ENCODE measurements at regions not wholly inside any gene's neighbourhood (a gene's known extent, or its start where the extent isn't known, plus 50 kb on each side); places are given as distances from the start of the nearest gene placed in this dataset.
"Not testable (repeated sequence)": the region's sequence is repeated elsewhere in the genome, so short reads cannot be mapped to it uniquely, and the experiment has no call there.

DNA sequence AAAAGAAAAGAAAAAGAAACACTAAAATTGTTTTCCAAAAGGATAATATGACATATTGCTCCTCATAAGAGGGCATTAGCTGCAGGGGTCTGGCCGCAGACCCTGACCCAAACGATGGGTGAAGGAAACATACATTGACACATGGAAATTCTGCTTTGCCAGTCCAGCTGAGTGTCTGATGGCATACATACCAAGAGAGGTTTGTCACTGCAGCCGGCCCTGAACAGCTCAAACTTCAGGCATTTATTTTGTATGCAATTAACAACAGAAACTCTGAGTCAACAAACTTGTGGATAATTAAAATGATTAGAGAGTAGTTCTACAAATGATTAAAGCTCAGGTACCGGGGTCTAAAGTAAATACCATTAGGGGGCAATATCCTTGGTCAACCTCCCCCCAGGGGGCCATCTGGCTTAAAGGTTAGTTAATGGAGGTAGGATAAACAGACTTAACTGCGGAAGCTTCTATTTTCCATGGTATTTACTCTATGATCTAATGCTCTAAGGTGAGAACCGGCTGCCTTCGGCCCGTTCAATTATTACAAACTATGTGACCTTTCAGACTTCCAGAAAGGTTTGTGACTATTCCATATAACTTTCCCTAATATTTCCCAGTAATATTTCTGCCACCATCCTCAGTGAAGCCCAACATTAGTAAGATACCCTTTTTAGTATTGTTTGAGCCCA is 1550.7 kb downstream of the CDY2B start:
- TF ChIP-seq, protein P1, sequence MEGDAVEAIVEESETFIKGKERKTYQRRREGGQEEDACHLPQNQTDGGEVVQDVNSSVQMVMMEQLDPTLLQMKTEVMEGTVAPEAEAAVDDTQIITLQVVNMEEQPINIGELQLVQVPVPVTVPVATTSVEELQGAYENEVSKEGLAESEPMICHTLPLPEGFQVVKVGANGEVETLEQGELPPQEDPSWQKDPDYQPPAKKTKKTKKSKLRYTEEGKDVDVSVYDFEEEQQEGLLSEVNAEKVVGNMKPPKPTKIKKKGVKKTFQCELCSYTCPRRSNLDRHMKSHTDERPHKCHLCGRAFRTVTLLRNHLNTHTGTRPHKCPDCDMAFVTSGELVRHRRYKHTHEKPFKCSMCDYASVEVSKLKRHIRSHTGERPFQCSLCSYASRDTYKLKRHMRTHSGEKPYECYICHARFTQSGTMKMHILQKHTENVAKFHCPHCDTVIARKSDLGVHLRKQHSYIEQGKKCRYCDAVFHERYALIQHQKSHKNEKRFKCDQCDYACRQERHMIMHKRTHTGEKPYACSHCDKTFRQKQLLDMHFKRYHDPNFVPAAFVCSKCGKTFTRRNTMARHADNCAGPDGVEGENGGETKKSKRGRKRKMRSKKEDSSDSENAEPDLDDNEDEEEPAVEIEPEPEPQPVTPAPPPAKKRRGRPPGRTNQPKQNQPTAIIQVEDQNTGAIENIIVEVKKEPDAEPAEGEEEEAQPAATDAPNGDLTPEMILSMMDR (IDR thresholded peaks at IDR 0.05): not testable (repeated sequence)
- TF ChIP-seq POLR2A (IDR thresholded peaks at IDR 0.05): not testable (repeated sequence)

Data from adrenal gland (tissue), 5 donors.